SU-DHL-6 (cell line): ENCODE measurements at regions not wholly inside any gene's neighbourhood (a gene's known extent, or its start where the extent isn't known, plus 50 kb on each side); places are given as distances from the start of the nearest gene placed in this dataset.

Experiments
- CTCF ChIP-seq: fragments of 200-600 bp; sonication (generic); IDR thresholded peaks from one replicate; pipeline ENCODE4 v1.5.1; 2017; ENCODE audit warnings: antibody characterized with exemption, mild to moderate bottlenecking, low read length, moderate library complexity; ENCODE audit not compliant: insufficient read depth, poor library complexity, severe bottlenecking
- EZH2phosphoT487 ChIP-seq: fragments of 200-600 bp; sonication (generic), shearing (Covaris generic); conservative IDR thresholded peaks from 2 replicates; pipeline ENCODE4 v1.6.1; 2018; ENCODE audit warnings: mild to moderate bottlenecking, antibody characterized with exemption, low read length, moderate library complexity, mixed read lengths

DNA sequence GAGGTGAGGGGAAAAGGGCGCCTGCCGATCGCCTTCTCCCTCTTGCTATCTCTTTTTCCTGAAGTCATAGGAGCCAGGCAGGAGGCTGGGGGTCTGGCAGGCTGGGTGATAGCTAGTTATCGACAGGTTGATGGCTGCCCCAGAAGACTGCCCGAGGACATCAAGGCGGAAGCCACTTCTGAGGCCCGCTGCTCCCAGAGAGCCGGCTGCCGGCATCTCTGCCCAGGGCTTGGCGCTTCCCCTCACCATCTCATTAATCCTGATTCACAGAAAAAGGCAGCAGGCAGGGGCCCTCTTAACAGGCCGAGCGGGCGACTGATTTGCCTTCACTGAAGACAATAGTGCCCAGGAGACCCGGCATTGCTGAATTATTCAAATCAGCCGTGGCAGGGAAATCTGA, 124.2 kb downstream of the MIAT start:
- TF ChIP-seq CTCF, result no peak
- no peak for TF ChIP-seq EZH2phosphoT487
